Fibroblast of lung (primary cell): ENCODE measurements at regions not wholly inside any gene's neighbourhood (a gene's known extent, or its start where the extent isn't known, plus 50 kb on each side); places are given as distances from the start of the nearest gene placed in this dataset.

Source experiments
- CTCF ChIP-seq, 2 donors: IDR thresholded peaks in 1 of 2; conservative IDR thresholded peaks in 1 of 2; 1 replicate in 1 of 2; 2 replicates in 1 of 2; pipeline ENCODE4 v1.5.1; 2011 to 2012; ENCODE audit warnings: low read length in 2 of 2, control low read depth in 1 of 2, inconsistent platforms in 1 of 2, low read depth in 1 of 2, mild to moderate bottlenecking in 1 of 2
- EZH2 ChIP-seq: IDR thresholded peaks from 2 replicates; pipeline ENCODE4 v1.5.1; 2012; ENCODE audit warnings: low read length, control low read depth, mild to moderate bottlenecking; ENCODE audit errors: missing control alignments

GRCh38 chr13:42396501-42396900 lies 124.5 kb downstream of the AKAP11 start:
- no peak for TF ChIP-seq CTCF (conservative IDR thresholded peaks at IDR 0.05 in 1 of 2, IDR thresholded peaks at IDR 0.05 in 1 of 2; ENCODE audit: low read depth in 1 of 2, low read length in 2 of 2)
- TF ChIP-seq EZH2: no peak
